AG04450 (cell line): ENCODE measurements at regions not wholly inside any gene's neighbourhood (a gene's known extent, or its start where the extent isn't known, plus 50 kb on each side); places are given as distances from the start of the nearest gene placed in this dataset.

Experiments used
- CTCF ChIA-PET: fragments of 300-600, 350-600 bp; formaldehyde crosslinking; extraction: SDS; loops from one replicate; lab custom pipeline; 2022; ENCODE audit warnings: antibody characterized with exemption, inconsistent platforms; lab: Charles Lee
- POLR2A ChIA-PET: fragments of 350-600 bp; formaldehyde crosslinking; extraction: SDS; loops from one replicate; lab custom pipeline; 2021; ENCODE audit warnings: antibody characterized with exemption, inconsistent platforms; lab: Yijun Ruan, JAX
- DNase-seq: peaks from one replicate; pipeline ENCODE4 v3.0.0-alpha.2; 2011; ENCODE audit warnings: low read depth, low spot score
- H3K27ac ChIP-seq: one replicate; pipeline ENCODE4 v1.5.1; 2012; ENCODE audit warnings: low read depth, low read length, control low read depth
- H3K27me3 ChIP-seq: one replicate; pipeline ENCODE4 v1.6.0; 2012; ENCODE audit warnings: low read length; ENCODE audit not compliant: control insufficient read depth, insufficient read depth
- H3K4me3 ChIP-seq: 2 replicates; pipeline ENCODE4 v1.5.1; 2011; ENCODE audit warnings: mild to moderate bottlenecking, low read depth, low read length, control low read depth
- H3K9me3 ChIP-seq: 2 replicates; pipeline ENCODE4 v1.5.1; 2012; ENCODE audit warnings: low read length; ENCODE audit not compliant: control insufficient read depth, insufficient read depth
- TF ChIP-seq, protein P1 (sequence below): IDR thresholded peaks from 2 replicates; pipeline ENCODE4 v1.5.1; 2011; ENCODE audit warnings: low read depth, low read length, control low read depth, inconsistent platforms

DNA sequence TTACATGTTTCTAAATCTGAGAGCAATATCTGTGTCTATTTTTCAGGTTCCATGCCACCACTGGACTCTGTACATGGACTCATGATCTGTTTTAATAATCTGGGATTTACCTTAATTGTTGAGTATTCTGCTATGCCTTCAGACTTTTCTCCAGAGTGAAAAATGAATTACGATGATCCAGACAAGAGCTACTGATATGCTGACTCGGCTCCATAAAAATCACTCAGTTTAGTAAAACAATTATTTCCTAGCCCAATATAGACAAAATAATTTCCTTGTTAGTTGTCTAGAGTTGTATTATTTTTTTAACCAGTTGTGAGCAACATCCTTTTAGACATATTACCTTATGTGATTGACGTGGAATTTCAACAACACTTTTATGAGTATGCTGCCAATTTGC is 736.8 kb downstream of the RFPL4B start:
- H3K27me3 ChIP-seq: no peaks in the 10 kb centered on the region
- H3K9me3 ChIP-seq: no peaks in the 10 kb centered on the region
- ChIA-PET POLR2A (no interaction called here), CTCF (no interaction called here)
- H3K27ac ChIP-seq: no peak overlapping the region
- H3K4me3 ChIP-seq: no peak overlapping the region
- TF ChIP-seq, protein P1, sequence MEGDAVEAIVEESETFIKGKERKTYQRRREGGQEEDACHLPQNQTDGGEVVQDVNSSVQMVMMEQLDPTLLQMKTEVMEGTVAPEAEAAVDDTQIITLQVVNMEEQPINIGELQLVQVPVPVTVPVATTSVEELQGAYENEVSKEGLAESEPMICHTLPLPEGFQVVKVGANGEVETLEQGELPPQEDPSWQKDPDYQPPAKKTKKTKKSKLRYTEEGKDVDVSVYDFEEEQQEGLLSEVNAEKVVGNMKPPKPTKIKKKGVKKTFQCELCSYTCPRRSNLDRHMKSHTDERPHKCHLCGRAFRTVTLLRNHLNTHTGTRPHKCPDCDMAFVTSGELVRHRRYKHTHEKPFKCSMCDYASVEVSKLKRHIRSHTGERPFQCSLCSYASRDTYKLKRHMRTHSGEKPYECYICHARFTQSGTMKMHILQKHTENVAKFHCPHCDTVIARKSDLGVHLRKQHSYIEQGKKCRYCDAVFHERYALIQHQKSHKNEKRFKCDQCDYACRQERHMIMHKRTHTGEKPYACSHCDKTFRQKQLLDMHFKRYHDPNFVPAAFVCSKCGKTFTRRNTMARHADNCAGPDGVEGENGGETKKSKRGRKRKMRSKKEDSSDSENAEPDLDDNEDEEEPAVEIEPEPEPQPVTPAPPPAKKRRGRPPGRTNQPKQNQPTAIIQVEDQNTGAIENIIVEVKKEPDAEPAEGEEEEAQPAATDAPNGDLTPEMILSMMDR: no peak
- DNase-seq: no peak

DNA sequence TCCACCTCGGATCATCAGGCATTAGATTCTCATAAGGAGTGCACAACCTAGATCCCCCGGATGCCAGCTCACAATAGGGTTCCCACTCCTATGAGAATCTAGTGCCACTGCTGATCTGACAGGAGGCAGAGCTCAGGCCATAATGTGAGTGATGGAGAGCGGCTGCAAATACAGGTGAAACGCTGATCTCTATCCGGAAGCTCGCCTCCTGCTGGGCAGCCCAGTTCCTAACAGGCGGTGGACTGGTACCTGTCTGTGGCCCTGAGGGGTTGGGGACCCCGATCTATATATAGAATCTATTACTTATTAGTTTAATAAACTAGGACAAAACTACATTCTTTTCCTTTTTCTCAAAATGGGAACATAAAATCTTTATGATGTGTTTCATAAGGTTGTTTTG is 741.9 kb downstream of the RFPL4B start:
- H3K27me3 ChIP-seq: no peaks in the 10 kb centered on the region
- ChIA-PET POLR2A (no interaction called here), CTCF (no interaction called here)
- H3K4me3 ChIP-seq: no peak overlapping the region
- TF ChIP-seq, protein P1: no peak
- no peak for DNase-seq
- no peak overlapping the region for H3K27ac ChIP-seq
- no peaks in the 10 kb centered on the region for H3K9me3 ChIP-seq

DNA sequence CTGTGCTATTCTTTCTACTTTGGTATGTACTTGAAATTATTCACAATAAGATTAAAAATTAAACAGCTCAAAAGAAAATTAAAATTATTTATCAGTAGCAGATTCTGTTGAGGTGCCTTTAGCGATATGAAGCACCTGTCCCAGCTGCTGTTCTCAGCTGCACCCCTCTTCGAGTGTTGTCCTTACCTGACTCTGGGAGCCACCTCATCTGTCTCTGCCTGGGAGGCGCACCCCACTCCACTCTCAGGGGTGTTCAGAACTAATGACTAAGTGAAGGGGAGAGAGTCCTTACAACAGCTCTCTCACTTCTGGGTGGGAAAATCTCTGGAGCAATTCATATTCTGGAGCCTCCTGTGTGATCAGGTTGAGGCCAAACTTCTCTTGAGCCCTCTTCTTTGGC is 745.7 kb downstream of the RFPL4B start:
- POLR2A ChIA-PET: no interaction called here

GRCh38 chr6:113094779-113095178 is 747.6 kb downstream of the RFPL4B start:
- CTCF ChIA-PET: no interaction called here
- TF ChIP-seq, protein P1: no peak
- Histone ChIP-seq H3K27ac (no peak overlapping the region), H3K9me3 (no peaks in the 10 kb centered on the region), H3K4me3 (no peak overlapping the region), H3K27me3 (no peaks in the 10 kb centered on the region)
- DNase-seq: no peak
- POLR2A ChIA-PET: interaction anchor here (0.5 to 1.3 kb wide), 3 partner anchors 217 to 405 kb away, joined by 3 to 8 read pairs (median 5); no protein-coding TSS in a partner anchor

More for the DNA sequence above, 745.7 kb downstream of the RFPL4B start:
- Histone ChIP-seq H3K27me3 (no peaks in the 10 kb centered on the region), H3K9me3 (no peaks in the 10 kb centered on the region), H3K27ac (no peak overlapping the region), H3K4me3 (no peak overlapping the region)
- TF ChIP-seq, protein P1: no peak
- DNase-seq: no peak
- CTCF ChIA-PET: no interaction called here

GRCh38 chr6:113095841-113096240 is 748.7 kb downstream of the RFPL4B start:
- CTCF ChIA-PET: interaction anchor here (1.6 kb wide), 1 partner anchor 783 kb away, joined by 3 read pairs; no protein-coding TSS in a partner anchor
- no peak for DNase-seq
- H3K4me3 ChIP-seq: no peak overlapping the region
- no peak overlapping the region for H3K27ac ChIP-seq
- H3K9me3 ChIP-seq: no peaks in the 10 kb centered on the region
- TF ChIP-seq, protein P1: no peak
- H3K27me3 ChIP-seq: no peaks in the 10 kb centered on the region
- POLR2A ChIA-PET: no interaction called here
